Breast epithelium (tissue), 3 donors: ENCODE measurements at regions not wholly inside any gene's neighbourhood (a gene's known extent, or its start where the extent isn't known, plus 50 kb on each side); places are given as distances from the start of the nearest gene placed in this dataset.

Source experiments
- CTCF ChIP-seq, 3 donors: fragments of 450-650 bp; IDR thresholded peaks; one replicate each; pipeline ENCODE4 v1.5.1; 2016 to 2017; ENCODE audit warnings: antibody characterized with exemption in 3 of 3, mild to moderate bottlenecking in 3 of 3, moderate library complexity in 3 of 3
- POLR2A ChIP-seq: fragments of 450-650 bp; IDR thresholded peaks from one replicate; pipeline ENCODE4 v1.6.1; 2016; ENCODE audit warnings: antibody characterized with exemption, mild to moderate bottlenecking, moderate library complexity

DNA sequence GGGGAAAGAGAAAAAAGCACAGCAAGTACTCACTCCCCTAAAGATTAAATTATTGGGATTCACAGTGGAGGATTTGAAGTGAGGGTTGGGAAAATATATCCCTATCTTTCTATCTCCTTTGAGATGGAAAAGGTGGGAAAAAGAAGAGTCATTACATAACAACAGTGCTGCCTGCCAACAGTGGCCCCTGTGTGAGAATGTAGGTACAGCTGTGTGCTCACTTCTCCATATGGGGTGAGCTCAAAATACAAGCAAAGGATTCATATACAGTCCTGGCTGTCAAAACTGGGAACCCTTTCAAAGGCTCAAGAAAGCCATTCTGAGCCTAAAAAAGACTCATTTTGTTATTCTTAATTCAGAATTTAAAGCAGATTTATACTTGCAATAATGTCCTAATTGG is 458.5 kb downstream of the GPAM start:
- TF ChIP-seq CTCF (IDR thresholded peaks at IDR 0.05): no peak
- TF ChIP-seq POLR2A: no peak
